DOHH2 (cell line): ENCODE measurements at regions not wholly inside any gene's neighbourhood (a gene's known extent, or its start where the extent isn't known, plus 50 kb on each side); places are given as distances from the start of the nearest gene placed in this dataset.

Source experiments
- H3F3A ChIP-seq: fragments of 200-600 bp; sonication (generic), shearing (Covaris generic); 2 replicates; pipeline ENCODE4 v1.6.0; 2016; ENCODE audit warnings: antibody characterized with exemption, mild to moderate bottlenecking; ENCODE audit not compliant: control insufficient read depth, insufficient read depth
- H3K27ac ChIP-seq: fragments of 200-600 bp; sonication (generic); 2 replicates; pipeline ENCODE4 v1.5.1; 2014; ENCODE audit warnings: low read depth, mild to moderate bottlenecking, low read length, moderate library complexity
- H3K27me3 ChIP-seq: fragments of 200-600 bp; sonication (generic); 2 replicates; pipeline ENCODE4 v1.6.1; 2014; ENCODE audit warnings: mild to moderate bottlenecking, low read length, mixed read lengths; ENCODE audit not compliant: control insufficient read depth
- H3K36me3 ChIP-seq: fragments of 200-600 bp; sonication (generic); 2 replicates; pipeline ENCODE4 v1.6.1; 2014; ENCODE audit warnings: mild to moderate bottlenecking, low read length, moderate library complexity, mixed read lengths; ENCODE audit not compliant: control insufficient read depth
- H3K4me1 ChIP-seq: fragments of 200-600 bp; sonication (generic); 2 replicates; pipeline ENCODE4 v1.6.1; 2014; ENCODE audit warnings: mild to moderate bottlenecking, low read length, mixed read lengths; ENCODE audit not compliant: control insufficient read depth
- H3K4me2 ChIP-seq: fragments of 200-600 bp; sonication (generic); 2 replicates; pipeline ENCODE4 v1.6.0; 2014; ENCODE audit warnings: mild to moderate bottlenecking, low read length, moderate library complexity
- H3K4me3 ChIP-seq: fragments of 200-600 bp; sonication (generic); 2 replicates; pipeline ENCODE4 v1.5.1; 2014; ENCODE audit warnings: mild to moderate bottlenecking, low read length, mixed read lengths
- H3K79me2 ChIP-seq: fragments of 200-600 bp; sonication (generic); 2 replicates; pipeline ENCODE4 v1.6.1; 2014; ENCODE audit warnings: mild to moderate bottlenecking, low read length, mixed read lengths; ENCODE audit not compliant: control insufficient read depth
- H3K9me2 ChIP-seq: fragments of 200-600 bp; sonication (generic); replicated peaks from 2 replicates; pipeline ENCODE4 v1.6.1; 2014; ENCODE audit warnings: mild to moderate bottlenecking, low read length, mixed read lengths; ENCODE audit not compliant: control insufficient read depth
- H3K9me3 ChIP-seq: fragments of 200-600 bp; sonication (generic); 2 replicates; pipeline ENCODE4 v1.6.1; 2014; ENCODE audit warnings: antibody characterized with exemption, low read length, mixed read lengths; ENCODE audit not compliant: control insufficient read depth, insufficient read depth
- H4K20me1 ChIP-seq: fragments of 200-600 bp; sonication (generic); 2 replicates; pipeline ENCODE4 v1.6.0; 2014; ENCODE audit warnings: low read depth, mild to moderate bottlenecking, antibody characterized with exemption, low read length, moderate library complexity; ENCODE audit not compliant: control insufficient read depth, insufficient read depth
- CTCF ChIP-seq: fragments of 200-600 bp; sonication (generic); IDR thresholded peaks from one replicate; pipeline ENCODE4 v1.5.1; 2014; ENCODE audit warnings: antibody characterized with exemption, mild to moderate bottlenecking, low read depth, low read length; ENCODE audit not compliant: poor library complexity, severe bottlenecking
- EZH2phosphoT487 ChIP-seq: fragments of 200-600 bp; sonication (generic); IDR thresholded peaks from 2 replicates; pipeline ENCODE4 v1.6.1; 2017; ENCODE audit warnings: borderline replicate concordance, mild to moderate bottlenecking, antibody characterized with exemption, low read length, moderate library complexity, mixed read lengths

DNA sequence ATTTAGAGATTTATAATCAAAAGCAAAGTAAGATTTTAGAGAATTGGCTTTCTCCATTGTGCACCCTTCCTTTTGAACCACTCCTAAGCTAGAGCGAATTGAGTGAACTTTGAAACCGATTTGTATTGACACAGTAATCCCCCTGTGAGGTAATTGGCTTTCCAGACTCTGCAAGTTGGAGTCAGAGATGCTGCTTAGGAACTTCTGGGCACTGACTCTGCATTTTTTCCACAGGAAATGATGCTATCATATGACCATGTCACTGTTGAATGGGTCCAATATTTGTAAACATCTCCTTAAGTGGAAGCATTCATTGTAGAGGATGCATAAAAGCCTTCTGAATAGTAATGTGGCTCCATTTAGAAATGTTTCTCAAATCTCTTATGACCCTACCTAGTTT is 394.4 kb upstream of the ZNF608 start:
- TF ChIP-seq CTCF, result no peak
- no peak for TF ChIP-seq EZH2phosphoT487
- Histone ChIP-seq H3K27me3 (no peaks in the 10 kb centered on the region), H3K36me3 (no peaks in the 10 kb centered on the region), H3K9me2 (no peaks in the 10 kb centered on the region), H4K20me1 (no peaks in the 10 kb centered on the region), H3F3A (no peaks in the 10 kb centered on the region), H3K4me1 (peaks cover 14% of the 10 kb centered on the region), H3K4me2 (no peak overlapping the region), H3K27ac (no peak overlapping the region), H3K4me3 (no peak overlapping the region), H3K9me3 (no peaks in the 10 kb centered on the region), H3K79me2 (no peaks in the 10 kb centered on the region)

- Histone ChIP-seq H3K27ac (no peak overlapping the region), H3K4me1 (peaks cover 14% of the 10 kb centered on the region), H3K36me3 (no peaks in the 10 kb centered on the region), H3K79me2 (no peaks in the 10 kb centered on the region), H4K20me1 (no peaks in the 10 kb centered on the region), H3K9me2 (no peaks in the 10 kb centered on the region), H3K4me2 (no peak overlapping the region), H3K27me3 (no peaks in the 10 kb centered on the region), H3K4me3 (no peak overlapping the region), H3K9me3 (no peaks in the 10 kb centered on the region), H3F3A (no peaks in the 10 kb centered on the region)
- TF ChIP-seq CTCF, result no peak
- TF ChIP-seq EZH2phosphoT487, result no peak
Measured at GRCh38 chr5:125142458-125142857, 396.0 kb upstream of the ZNF608 start.

- Histone ChIP-seq H3K9me2 (no peaks in the 10 kb centered on the region), H3K27me3 (no peaks in the 10 kb centered on the region), H3K4me2 (no peak overlapping the region), H3K9me3 (no peaks in the 10 kb centered on the region), H3K4me1 (peaks cover 14% of the 10 kb centered on the region), H3K4me3 (no peak overlapping the region), H3F3A (no peaks in the 10 kb centered on the region), H4K20me1 (no peaks in the 10 kb centered on the region), H3K27ac (no peak overlapping the region), H3K79me2 (no peaks in the 10 kb centered on the region), H3K36me3 (no peaks in the 10 kb centered on the region)
- no peak for TF ChIP-seq CTCF
- TF ChIP-seq EZH2phosphoT487, result no peak
Measured at GRCh38 chr5:125143011-125143410, 396.6 kb upstream of the ZNF608 start.

- no peak for TF ChIP-seq EZH2phosphoT487
- TF ChIP-seq CTCF, result no peak
- H3K4me2 ChIP-seq, result no peak overlapping the region
- no peaks in the 10 kb centered on the region for H3K79me2 ChIP-seq
- no peaks in the 10 kb centered on the region for H3K36me3 ChIP-seq
- no peaks in the 10 kb centered on the region for H3K9me3 ChIP-seq
- H3K4me3 ChIP-seq, result no peak overlapping the region
- H3K9me2 ChIP-seq, result no peaks in the 10 kb centered on the region
- H3K27ac ChIP-seq, result no peak overlapping the region
- H3K27me3 ChIP-seq, result no peaks in the 10 kb centered on the region
- no peaks in the 10 kb centered on the region for H4K20me1 ChIP-seq
- no peaks in the 10 kb centered on the region for H3F3A ChIP-seq
- peaks cover 24% of the 10 kb centered on the region for H3K4me1 ChIP-seq
Measured at GRCh38 chr5:125148076-125148475, 401.6 kb upstream of the ZNF608 start.
